CD4-positive, alpha-beta T cell treated with Interleukin-2 at 100 ng/mL for 4 hours (primary cell): ENCODE measurements at regions not wholly inside any gene's neighbourhood (a gene's known extent, or its start where the extent isn't known, plus 50 kb on each side); places are given as distances from the start of the nearest gene placed in this dataset.

ENCODE experiments used
- DNase-seq: peaks from one replicate; pipeline ENCODE4 v3.0.0-alpha.2; 2020; ENCODE audit warnings: low spot score

DNA sequence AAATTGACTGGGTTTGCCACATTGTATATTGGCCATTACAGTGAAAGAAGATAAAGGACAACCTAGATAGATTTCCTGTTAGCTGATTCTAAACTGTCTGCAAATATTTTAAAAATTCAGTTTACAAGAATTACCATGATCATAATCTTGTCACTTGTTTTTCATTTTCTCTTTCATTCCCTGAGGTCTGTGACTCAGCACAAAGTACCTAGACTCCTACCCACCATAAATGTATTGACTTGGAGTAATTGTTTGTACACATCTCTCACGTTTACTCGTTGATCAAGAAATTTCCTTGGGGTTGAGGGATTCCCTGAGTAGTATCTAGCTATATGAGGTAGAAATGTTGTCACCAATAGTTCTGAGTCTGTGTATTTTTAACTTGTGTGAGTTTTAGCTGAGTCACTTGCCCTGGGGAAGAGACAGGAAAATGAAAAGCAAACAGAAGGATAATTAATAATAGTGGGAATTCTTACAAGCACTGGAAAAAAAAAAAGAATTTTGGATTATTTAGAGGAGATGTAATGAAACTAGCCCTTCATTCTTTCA lies 299.2 kb upstream of the DACH1 start:
- DNase-seq = no peak

- no peak for DNase-seq
Observed at GRCh38 chr13:72165276-72165675, 298.3 kb upstream of the DACH1 start.

DNA sequence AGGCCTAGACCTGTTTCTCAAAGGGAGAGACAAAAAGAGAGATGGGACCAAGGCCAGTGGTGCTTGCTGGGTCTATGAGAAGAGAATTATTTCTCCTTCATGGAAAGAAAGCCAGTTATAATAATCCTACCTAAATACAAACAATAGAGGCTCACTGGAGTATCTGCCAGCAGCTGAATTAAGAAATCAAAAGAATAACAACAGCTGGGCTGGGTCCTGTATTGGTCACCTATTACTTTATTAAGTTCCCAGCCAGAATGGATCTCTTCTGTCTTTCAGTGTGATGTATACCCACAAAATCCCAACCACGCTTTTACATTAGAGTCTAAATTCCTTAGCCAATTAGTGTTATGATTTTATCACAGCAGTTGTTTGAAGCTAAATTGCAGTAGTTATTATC lies 297.8 kb upstream of the DACH1 start:
- DNase-seq = no peak

GRCh38 chr13:72163678-72164077 lies 296.7 kb upstream of the DACH1 start:
- no peak for DNase-seq

DNA sequence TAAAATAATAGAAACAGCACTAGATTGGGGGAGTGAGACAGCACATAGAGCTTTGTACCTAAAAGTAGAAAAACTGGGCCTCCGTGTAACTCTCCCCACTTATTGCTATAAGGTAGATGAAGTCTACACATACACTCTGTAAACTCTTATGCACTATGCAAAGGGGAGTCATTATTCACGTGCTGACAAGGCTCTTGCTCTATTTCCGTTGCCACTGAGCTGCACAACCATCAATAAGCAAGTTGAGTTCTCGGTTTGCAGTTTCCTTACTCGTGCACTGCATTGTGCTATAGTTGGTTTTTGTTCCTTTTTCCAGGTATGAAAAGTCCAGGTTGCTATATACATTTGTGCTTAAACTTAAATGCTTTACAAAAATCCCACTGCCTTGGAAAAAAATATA lies 294.0 kb upstream of the DACH1 start:
- no peak for DNase-seq

DNA sequence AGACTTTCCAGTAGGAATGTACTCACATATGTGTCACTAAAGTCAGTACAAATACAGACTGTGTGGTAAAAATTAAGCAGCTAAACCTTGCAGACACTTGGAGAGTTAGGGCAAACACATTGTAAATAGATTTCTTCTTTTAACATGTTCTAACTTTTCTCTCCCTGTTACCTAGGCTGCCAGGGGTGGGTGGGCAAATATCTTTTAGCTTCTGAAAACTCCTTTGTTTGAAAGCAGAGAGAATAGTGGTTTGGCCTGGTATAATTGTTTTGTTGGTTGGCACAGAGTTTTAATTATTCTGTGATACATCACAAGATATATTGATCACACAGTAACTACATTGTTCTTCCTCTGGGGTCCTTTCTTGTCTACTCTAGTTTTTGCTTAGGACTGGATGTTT lies 289.8 kb upstream of the DACH1 start:
- no peak for DNase-seq

DNA sequence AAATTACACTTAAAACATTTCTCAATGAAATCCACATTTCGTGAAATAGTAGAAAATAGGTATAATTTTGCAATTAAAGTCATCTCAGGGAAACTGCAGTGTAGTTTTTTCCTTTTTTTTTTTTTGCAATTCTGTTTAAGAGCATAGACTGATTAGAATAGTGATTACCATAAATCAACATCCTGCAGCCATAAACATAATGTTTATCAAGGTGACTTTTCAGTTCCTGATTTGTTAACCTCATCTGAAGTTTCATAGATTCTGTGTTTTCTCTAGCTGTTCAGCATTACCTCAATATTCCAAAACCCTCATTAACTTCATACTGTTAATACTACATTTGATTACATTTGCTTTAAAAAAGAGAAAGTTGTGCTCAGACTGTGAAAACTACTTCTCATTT lies 286.3 kb upstream of the DACH1 start:
- DNase-seq = no peak

DNA sequence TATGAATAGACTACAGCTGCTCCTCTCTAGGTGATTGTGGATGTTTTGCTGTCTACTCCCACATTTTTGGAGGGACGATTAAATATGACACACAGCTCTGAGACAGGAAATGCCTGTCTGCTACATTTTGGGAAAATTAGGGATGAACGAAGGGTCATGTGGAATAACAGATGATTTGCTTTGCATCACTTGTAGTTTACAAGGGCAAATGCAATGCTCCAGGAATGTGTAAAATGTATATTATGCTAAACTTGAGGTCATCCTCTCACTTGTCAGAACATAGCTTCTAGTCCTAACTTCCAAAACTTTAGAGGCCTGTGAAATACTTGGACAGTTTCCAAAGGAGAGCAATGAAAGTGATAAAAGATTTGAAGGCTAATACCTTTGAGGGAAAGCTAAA lies 284.2 kb upstream of the DACH1 start:
- DNase-seq = no peak

DNA sequence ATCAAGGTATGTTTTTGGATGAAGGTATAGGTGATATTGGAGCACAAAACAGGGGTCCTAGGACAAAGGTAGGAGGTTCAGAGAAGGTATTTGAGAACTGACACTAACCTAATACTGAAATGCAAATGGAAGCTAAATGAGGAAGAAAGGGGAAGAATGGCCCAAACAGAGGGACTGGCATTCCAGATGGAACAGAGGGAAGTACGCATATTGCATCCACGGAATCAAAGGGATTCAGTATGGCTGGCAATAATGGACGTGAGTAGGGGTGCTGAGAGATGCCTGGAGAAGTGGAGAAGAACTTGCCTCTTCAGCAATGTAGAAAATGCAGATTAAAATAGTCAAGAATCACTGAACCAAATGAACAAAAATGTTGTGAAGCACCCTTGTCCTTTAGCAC lies 283.5 kb upstream of the DACH1 start:
- DNase-seq = no peak

DNA sequence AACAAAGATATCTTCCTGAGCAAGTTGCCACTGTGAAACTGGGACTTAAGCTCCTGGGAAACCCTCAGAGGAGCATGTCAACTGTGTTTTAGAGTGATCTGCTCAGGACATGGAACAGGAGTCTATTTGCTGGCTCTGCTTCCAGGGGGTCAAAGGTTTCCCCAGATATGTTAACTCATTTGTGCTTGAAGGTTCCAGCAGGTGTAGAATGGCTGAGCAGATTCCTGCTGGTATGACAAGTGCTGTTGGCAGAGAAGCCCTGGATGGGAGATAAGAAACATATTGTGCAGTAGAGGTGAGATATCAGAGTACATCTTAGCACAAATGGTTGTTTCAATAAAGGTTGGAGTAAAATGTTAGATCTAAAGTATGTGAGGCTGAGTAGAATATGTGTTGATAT lies 282.7 kb upstream of the DACH1 start:
- no peak for DNase-seq

DNA sequence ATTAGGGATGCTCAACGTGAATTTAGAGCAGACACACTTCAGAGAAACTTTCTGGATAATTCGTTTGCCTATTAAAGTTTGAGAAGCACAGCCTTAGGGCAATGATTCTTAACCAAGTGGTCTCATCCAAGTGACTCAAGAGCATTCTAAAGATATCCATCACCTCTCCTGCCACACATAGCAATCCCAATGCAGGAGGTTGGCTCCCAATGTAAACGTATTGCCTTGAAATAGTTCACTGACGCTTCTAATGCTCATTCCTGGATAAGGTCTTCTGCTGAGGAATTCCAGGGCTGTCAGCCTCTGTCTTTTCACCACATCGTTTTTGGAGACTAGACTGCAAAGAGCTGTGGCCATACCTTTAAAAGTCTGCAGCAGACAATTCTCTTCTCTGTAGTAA lies 279.8 kb upstream of the DACH1 start:
- no peak for DNase-seq

DNA sequence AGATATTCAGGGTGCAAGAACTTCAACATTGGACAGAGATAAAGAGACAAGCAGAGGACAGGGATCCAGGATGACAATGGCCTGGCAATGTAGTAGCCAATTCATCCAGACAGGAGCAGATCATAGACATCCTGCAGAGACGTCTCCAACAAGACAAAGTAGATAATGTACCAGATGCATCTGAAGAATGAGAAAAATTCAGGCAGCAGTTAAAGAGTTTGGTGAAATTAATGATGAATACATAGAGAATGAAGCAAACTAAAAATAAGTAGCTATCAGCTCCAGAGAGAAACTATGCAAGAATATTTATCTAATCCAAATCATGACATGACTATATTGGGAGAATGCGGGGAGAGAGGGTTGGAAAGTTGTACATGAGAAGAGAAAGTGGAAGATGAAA lies 278.4 kb upstream of the DACH1 start:
- no peak for DNase-seq

GRCh38 chr13:72144636-72145035 lies 277.6 kb upstream of the DACH1 start:
- no peak for DNase-seq

DNA sequence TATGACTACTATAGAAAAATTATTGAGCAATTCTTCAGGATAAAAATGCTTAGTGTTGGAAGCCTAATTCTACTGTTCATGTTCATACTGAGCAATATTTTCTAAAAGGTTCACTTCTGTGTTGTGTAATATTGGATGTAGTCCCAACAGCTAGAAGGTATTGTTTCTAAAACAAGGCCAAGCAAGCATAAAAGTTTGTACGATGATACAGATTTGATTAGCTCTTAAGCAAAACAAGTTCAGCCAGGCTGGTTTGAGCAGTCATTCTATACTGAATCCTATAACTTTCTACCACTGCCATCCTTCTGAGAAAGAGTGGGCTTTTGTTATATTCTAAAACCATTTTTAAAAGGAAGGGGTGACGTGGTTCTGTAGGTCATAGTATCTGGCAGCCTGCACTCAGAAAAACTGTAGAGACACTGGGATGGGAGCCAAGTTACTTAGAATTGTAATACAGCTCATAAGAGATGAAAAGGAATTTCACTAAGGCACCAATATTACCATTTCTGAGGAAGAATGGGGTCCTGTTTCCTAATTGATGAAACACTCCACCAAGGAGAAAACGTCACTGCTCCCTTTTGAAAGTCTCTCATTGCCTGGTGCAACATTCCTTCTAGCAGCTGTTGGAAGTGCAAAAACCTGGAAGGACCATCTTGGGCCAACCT lies 275.0 kb upstream of the DACH1 start:
- no peak for DNase-seq

GRCh38 chr13:72139192-72139591 lies 272.2 kb upstream of the DACH1 start:
- DNase-seq = no peak

- no peak for DNase-seq
Observed at GRCh38 chr13:72132075-72132474, 265.1 kb upstream of the DACH1 start.

DNA sequence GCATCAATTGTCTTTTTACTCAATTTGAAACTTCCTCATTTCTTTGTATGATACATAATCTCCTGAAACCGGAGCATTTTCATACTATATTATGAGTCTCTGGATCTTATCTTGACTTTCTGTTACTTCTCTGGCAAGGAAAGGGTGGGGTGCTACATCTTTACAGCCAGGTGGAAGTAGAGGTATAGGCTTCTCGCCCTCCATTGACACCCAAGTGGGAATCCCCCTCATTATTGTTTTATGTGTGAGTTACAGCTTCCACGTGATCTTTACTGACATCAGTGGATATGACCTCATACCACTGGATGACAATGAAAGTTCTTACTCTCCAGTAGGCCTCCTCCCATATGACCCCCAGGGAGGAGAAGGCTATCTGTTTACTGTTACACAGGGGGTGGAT lies 262.1 kb upstream of the DACH1 start:
- DNase-seq = no peak

DNA sequence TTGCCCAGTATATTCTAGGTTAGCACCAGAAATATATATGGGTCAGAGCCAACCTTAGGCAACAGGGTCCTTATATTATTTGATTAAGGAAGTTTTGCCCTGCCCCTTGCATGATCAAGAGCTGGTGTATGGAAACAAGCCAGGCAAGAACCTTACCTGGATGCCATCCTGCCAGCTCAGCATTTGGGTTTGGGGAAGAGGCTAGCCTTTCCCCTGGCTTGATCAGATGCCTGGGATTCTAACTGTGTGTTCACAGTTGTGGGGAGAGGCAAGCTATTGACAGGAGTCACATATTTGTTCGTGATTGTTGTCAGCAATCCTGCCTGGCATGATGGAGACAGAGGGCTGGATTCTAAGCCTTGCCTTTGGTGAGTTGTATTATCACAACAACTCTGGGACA lies 260.0 kb upstream of the DACH1 start:
- DNase-seq = no peak

- DNase-seq = no peak
Observed at GRCh38 chr13:72126424-72126823, 259.4 kb upstream of the DACH1 start.

DNA sequence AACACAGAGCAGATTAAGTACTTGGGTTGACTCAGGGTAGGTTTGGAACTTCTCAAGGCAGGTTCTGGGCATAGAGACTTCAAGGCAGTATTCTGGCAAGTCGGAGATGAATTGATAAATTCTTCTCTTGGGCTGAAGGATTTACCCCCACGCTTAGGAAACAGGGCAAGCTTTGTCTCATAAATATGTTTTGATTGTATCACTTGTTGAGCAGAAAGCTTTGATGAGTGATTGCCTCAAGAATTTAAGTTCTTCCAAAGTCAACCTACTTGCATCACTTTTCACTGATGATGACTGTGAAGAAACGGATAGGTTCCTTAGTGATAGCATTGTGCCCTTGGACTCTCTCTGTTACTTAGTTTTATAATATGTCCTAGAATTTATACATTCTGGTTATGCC lies 258.6 kb upstream of the DACH1 start:
- DNase-seq = no peak

DNA sequence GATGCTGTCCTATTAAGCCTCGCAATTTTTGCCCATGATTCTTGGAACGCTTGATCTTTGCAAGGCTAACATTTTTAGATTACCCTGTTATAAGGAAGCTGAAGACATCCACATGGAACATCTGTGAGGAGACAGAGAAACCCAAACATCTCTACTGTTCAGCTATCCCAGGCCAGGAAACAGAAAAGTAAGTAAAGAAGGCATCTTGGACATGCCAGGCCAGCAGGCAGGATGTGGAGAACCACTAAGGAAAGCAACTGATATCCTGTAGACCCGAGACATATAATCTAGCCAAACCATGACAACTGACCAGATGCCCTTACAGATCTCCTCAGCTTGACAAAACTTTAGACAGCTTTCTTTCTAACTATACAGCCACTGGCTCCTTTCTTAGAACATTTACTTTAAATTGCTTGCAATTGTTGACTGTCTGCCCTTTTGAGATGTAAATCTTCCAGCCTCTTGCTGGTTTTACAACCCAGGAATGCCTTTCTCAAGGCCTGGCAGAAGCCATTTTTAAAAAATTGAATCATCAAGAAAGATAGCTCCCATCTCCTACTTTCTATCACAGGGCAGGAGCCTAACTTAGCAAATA lies 255.8 kb upstream of the DACH1 start:
- no peak for DNase-seq

- DNase-seq = no peak
Observed at GRCh38 chr13:72121466-72121865, 254.5 kb upstream of the DACH1 start.

DNA sequence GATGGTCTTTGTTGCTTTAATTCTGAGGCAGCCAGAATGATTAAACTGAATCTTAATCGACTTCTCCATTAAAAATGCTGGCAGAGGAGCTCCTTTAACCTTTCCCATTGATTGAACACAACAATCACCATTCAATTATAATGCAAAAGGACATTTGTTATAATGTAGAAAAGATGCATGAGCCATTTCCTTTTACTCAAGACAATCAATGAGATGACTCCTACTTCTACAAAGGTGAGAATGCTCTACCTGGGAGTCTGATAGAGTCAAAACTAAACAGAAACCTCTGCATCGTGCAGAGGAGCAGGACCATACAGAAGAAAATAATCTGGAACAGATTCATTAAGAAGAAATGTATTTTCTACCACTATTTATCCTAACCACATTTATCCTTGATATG lies 253.6 kb upstream of the DACH1 start:
- DNase-seq = no peak

GRCh38 chr13:72113931-72114330 lies 246.9 kb upstream of the DACH1 start:
- no peak for DNase-seq
